MM.1S (cell line): ENCODE measurements at regions not wholly inside any gene's neighbourhood (a gene's known extent, or its start where the extent isn't known, plus 50 kb on each side); places are given as distances from the start of the nearest gene placed in this dataset.

Experiments
- EZH2phosphoT487 ChIP-seq: fragments of 300-600 bp; sonication (generic); IDR thresholded peaks from 2 replicates; pipeline ENCODE4 v1.6.1; 2018; ENCODE audit warnings: antibody characterized with exemption, low read length
- TF ChIP-seq, protein P1 (sequence below): fragments of 300-600 bp; sonication (generic); IDR thresholded peaks from 2 replicates; pipeline ENCODE4 v1.5.1; 2016; ENCODE audit warnings: antibody characterized with exemption, low read length, mixed read lengths

DNA sequence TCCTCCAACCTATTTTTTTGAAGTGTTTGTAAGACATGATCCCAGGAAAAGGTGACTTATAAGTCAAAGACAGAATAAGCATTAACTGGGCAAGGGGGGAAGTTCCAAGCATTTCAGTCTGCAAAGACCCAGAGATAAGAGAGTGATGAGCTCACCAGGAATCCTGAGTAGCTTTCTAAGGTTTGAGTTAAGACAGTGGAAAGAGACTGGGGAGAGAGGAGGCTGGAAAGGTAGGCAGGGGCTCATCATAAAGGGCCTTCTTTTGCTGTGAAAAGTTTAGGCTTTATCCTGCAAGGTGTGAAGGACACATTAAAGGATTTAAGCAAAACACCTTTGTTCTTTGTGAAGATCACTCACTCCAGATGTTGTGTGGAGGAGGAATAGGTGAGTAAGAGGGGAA, 438.8 kb downstream of the CHL1 start:
- TF ChIP-seq, protein P1, sequence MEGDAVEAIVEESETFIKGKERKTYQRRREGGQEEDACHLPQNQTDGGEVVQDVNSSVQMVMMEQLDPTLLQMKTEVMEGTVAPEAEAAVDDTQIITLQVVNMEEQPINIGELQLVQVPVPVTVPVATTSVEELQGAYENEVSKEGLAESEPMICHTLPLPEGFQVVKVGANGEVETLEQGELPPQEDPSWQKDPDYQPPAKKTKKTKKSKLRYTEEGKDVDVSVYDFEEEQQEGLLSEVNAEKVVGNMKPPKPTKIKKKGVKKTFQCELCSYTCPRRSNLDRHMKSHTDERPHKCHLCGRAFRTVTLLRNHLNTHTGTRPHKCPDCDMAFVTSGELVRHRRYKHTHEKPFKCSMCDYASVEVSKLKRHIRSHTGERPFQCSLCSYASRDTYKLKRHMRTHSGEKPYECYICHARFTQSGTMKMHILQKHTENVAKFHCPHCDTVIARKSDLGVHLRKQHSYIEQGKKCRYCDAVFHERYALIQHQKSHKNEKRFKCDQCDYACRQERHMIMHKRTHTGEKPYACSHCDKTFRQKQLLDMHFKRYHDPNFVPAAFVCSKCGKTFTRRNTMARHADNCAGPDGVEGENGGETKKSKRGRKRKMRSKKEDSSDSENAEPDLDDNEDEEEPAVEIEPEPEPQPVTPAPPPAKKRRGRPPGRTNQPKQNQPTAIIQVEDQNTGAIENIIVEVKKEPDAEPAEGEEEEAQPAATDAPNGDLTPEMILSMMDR, result no peak
- TF ChIP-seq EZH2phosphoT487, result no peak
